ENCODE measurements at regions not wholly inside any gene's neighbourhood (a gene's known extent, or its start where the extent isn't known, plus 50 kb on each side); places are given as distances from the start of the nearest gene placed in this dataset.
A peak's percentile ranks its signal among the peaks of the same experiment; 100 is the strongest.

- H3K36me3 Mint-ChIP-seq (ENCODE audit: low read depth): no peaks in the 10 kb centered on the region
- no peak for TF ChIP-seq CTCF (IDR thresholded peaks at IDR 0.05)
- H3K9me3 Mint-ChIP-seq: no peaks in the 10 kb centered on the region
- no peaks in the 10 kb centered on the region for H3K4me1 Mint-ChIP-seq
- no peak for DNase-seq
- H3K4me3 Mint-ChIP-seq: no peak overlapping the region
- H3K27ac Mint-ChIP-seq: no peak overlapping the region
- H3K27me3 Mint-ChIP-seq (ENCODE audit: low read depth, poor library complexity): no peaks in the 10 kb centered on the region
Observed at GRCh38 chr2:53021828-53022227, 745.8 kb upstream of the CHAC2 start.

GRCh38 chr2:53021292-53021691 is 746.3 kb upstream of the CHAC2 start:
- H3K27me3 Mint-ChIP-seq (ENCODE audit: low read depth, poor library complexity): no peaks in the 10 kb centered on the region
- DNase-seq: no peak
- no peak overlapping the region for H3K4me3 Mint-ChIP-seq
- no peaks in the 10 kb centered on the region for H3K9me3 Mint-ChIP-seq
- H3K27ac Mint-ChIP-seq: no peak overlapping the region
- no peak for TF ChIP-seq CTCF (IDR thresholded peaks at IDR 0.05)
- no peaks in the 10 kb centered on the region for H3K4me1 Mint-ChIP-seq
- H3K36me3 Mint-ChIP-seq (ENCODE audit: low read depth): no peaks in the 10 kb centered on the region

GRCh38 chr2:53018825-53019425 is 748.7 kb upstream of the CHAC2 start:
- DNase-seq: no peak
- Mint-ChIP-seq H3K4me3 (no peak overlapping the region), H3K27me3 (ENCODE audit: low read depth, poor library complexity) (peaks cover 3% of the 10 kb centered on the region), H3K36me3 (ENCODE audit: low read depth) (no peaks in the 10 kb centered on the region), H3K4me1 (no peaks in the 10 kb centered on the region), H3K27ac (no peak overlapping the region), H3K9me3 (no peaks in the 10 kb centered on the region)
- TF ChIP-seq CTCF (IDR thresholded peaks at IDR 0.05): peak; percentile 31

GRCh38 chr2:53006980-53007379 is 760.6 kb upstream of the CHAC2 start:
- no peaks in the 10 kb centered on the region for H3K4me1 Mint-ChIP-seq
- DNase-seq: no peak
- TF ChIP-seq CTCF (IDR thresholded peaks at IDR 0.05): no peak
- no peaks in the 10 kb centered on the region for H3K36me3 Mint-ChIP-seq (ENCODE audit: low read depth)
- no peak overlapping the region for H3K27ac Mint-ChIP-seq
- H3K9me3 Mint-ChIP-seq: peaks cover 4% of the 10 kb centered on the region
- no peaks in the 10 kb centered on the region for H3K27me3 Mint-ChIP-seq (ENCODE audit: low read depth, poor library complexity)
- H3K4me3 Mint-ChIP-seq: no peak overlapping the region

- H3K36me3 Mint-ChIP-seq (ENCODE audit: low read depth): no peaks in the 10 kb centered on the region
- no peak for DNase-seq
- no peaks in the 10 kb centered on the region for H3K4me1 Mint-ChIP-seq
- no peak overlapping the region for H3K27ac Mint-ChIP-seq
- no peaks in the 10 kb centered on the region for H3K9me3 Mint-ChIP-seq
- no peak overlapping the region for H3K4me3 Mint-ChIP-seq
- no peaks in the 10 kb centered on the region for H3K27me3 Mint-ChIP-seq (ENCODE audit: low read depth, poor library complexity)
- no peak for TF ChIP-seq CTCF (IDR thresholded peaks at IDR 0.05)
Observed at GRCh38 chr2:53004413-53004812, 763.2 kb upstream of the CHAC2 start.

- no peak for TF ChIP-seq CTCF (IDR thresholded peaks at IDR 0.05)
- no peak overlapping the region for H3K27ac Mint-ChIP-seq
- H3K27me3 Mint-ChIP-seq (ENCODE audit: low read depth, poor library complexity): no peaks in the 10 kb centered on the region
- no peak overlapping the region for H3K4me3 Mint-ChIP-seq
- H3K4me1 Mint-ChIP-seq: no peaks in the 10 kb centered on the region
- no peak for DNase-seq
- H3K9me3 Mint-ChIP-seq: peaks cover 17% of the 10 kb centered on the region
- no peaks in the 10 kb centered on the region for H3K36me3 Mint-ChIP-seq (ENCODE audit: low read depth)
Observed at GRCh38 chr2:52995424-52995823, 772.2 kb upstream of the CHAC2 start.
